HL-60 (cell line): ENCODE measurements at regions not wholly inside any gene's neighbourhood (a gene's known extent, or its start where the extent isn't known, plus 50 kb on each side); places are given as distances from the start of the nearest gene placed in this dataset.

Experiments
- POLR2AphosphoS5 ChIP-seq: IDR thresholded peaks from 2 replicates; pipeline ENCODE4 v1.6.1; 2012; ENCODE audit warnings: low read depth
- SPI1 ChIP-seq: IDR thresholded peaks from 2 replicates; pipeline ENCODE4 v1.6.1; 2012; ENCODE audit warnings: low read depth, mild to moderate bottlenecking, borderline replicate concordance
- TF ChIP-seq, protein P1 (sequence below): IDR thresholded peaks from one replicate; pipeline ENCODE4 v1.5.1; 2011; ENCODE audit warnings: low read length, control low read depth, inconsistent platforms; ENCODE audit not compliant: insufficient read depth

- TF ChIP-seq, protein P1, sequence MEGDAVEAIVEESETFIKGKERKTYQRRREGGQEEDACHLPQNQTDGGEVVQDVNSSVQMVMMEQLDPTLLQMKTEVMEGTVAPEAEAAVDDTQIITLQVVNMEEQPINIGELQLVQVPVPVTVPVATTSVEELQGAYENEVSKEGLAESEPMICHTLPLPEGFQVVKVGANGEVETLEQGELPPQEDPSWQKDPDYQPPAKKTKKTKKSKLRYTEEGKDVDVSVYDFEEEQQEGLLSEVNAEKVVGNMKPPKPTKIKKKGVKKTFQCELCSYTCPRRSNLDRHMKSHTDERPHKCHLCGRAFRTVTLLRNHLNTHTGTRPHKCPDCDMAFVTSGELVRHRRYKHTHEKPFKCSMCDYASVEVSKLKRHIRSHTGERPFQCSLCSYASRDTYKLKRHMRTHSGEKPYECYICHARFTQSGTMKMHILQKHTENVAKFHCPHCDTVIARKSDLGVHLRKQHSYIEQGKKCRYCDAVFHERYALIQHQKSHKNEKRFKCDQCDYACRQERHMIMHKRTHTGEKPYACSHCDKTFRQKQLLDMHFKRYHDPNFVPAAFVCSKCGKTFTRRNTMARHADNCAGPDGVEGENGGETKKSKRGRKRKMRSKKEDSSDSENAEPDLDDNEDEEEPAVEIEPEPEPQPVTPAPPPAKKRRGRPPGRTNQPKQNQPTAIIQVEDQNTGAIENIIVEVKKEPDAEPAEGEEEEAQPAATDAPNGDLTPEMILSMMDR = no peak
- TF ChIP-seq POLR2AphosphoS5 = no peak
- no peak for TF ChIP-seq SPI1
These were observed 176.0 kb upstream of the LINGO1 start for GRCh38 chr15:77808581-77809177.
